K562 (cell line): ENCODE measurements at regions not wholly inside any gene's neighbourhood (a gene's known extent, or its start where the extent isn't known, plus 50 kb on each side); places are given as distances from the start of the nearest gene placed in this dataset.

Source experiments
- BCL6 ChIP-seq: fragments of 250-450 bp; sonication (Bioruptor Pico); IDR thresholded peaks from 2 replicates; pipeline ENCODE4 v1.4.0; 2020
- CC2D1A ChIP-seq: fragments of 450-650 bp; IDR thresholded peaks from 2 replicates; pipeline ENCODE4 v1.6.1; 2017; ENCODE audit warnings: mild to moderate bottlenecking
- DMBX1 ChIP-seq: fragments of 250-450 bp; sonication (Bioruptor Pico); IDR thresholded peaks from 2 replicates; pipeline ENCODE4 v1.8.0; 2022; ENCODE audit warnings: inconsistent platforms, mild to moderate bottlenecking, moderate library complexity, borderline replicate concordance
- EGR1 ChIP-seq: fragments of 450-650 bp; conservative IDR thresholded peaks from 2 replicates; pipeline ENCODE4 v1.6.1; 2017; ENCODE audit warnings: mild to moderate bottlenecking
- ELF1 ChIP-seq: fragments of 200-800 bp; sonication (Bioruptor generic); IDR thresholded peaks from 2 replicates; pipeline ENCODE4 v1.6.1; 2016; ENCODE audit warnings: missing genetic modification characterization, missing compliant biosample characterization
- ETV1 ChIP-seq: fragments of 450-650 bp; conservative IDR thresholded peaks from 2 replicates; pipeline ENCODE4 v1.6.1; 2016; ENCODE audit warnings: missing genetic modification characterization, control low read depth, low read depth, missing compliant biosample characterization
- GTF2F1 ChIP-seq: IDR thresholded peaks from 2 replicates; pipeline ENCODE4 v1.6.1; 2011; ENCODE audit warnings: low read depth, low read length, improper control_type of control experiment
- HDAC3 ChIP-seq: fragments of 450-650 bp; IDR thresholded peaks from 2 replicates; pipeline ENCODE4 v1.6.1; 2018; ENCODE audit warnings: borderline replicate concordance, mild to moderate bottlenecking, moderate library complexity; ENCODE audit not compliant: partially characterized antibody
- HES1 ChIP-seq: fragments of 450-650 bp; IDR thresholded peaks from 2 replicates; pipeline ENCODE4 v1.6.1; 2016; ENCODE audit warnings: low read depth, mild to moderate bottlenecking, moderate library complexity
- JUND ChIP-seq, 2 experiments: IDR thresholded peaks; 2 replicates in 1 of 2; 3 replicates in 1 of 2; pipeline ENCODE4 v1.6.1; 2011; ENCODE audit warnings: borderline replicate concordance in 2 of 2, low read depth in 2 of 2, low read length in 2 of 2, improper control_type of control experiment in 1 of 2, missing biosample characterization in 1 of 2, missing genetic modification characterization in 1 of 2, missing genetic modification reagents in 1 of 2
- LCOR ChIP-seq: sonication (generic); formaldehyde crosslinking; IDR thresholded peaks from 2 replicates; pipeline ENCODE4 v1.8.0; 2022; ENCODE audit warnings: mild to moderate bottlenecking, missing genetic modification reagents
- NCOA1 ChIP-seq: fragments of 450-650 bp; IDR thresholded peaks from 2 replicates; pipeline ENCODE4 v1.6.1; 2016; ENCODE audit warnings: low read depth
- NCOA6 ChIP-seq: fragments of 450-650 bp; IDR thresholded peaks from 2 replicates; pipeline ENCODE4 v1.6.1; 2017; ENCODE audit warnings: mild to moderate bottlenecking
- NONO ChIP-seq, 2 experiments: fragments of 200-400 bp in 1 of 2; fragments of 450-650 bp in 1 of 2; formaldehyde crosslinking in 1 of 2; IDR thresholded peaks; 2 replicates each; pipeline ENCODE4 v1.6.1; 2017; ENCODE audit warnings: low read depth in 2 of 2, mild to moderate bottlenecking in 2 of 2, moderate library complexity in 2 of 2, low read length in 1 of 2
- OTX1 ChIP-seq: fragments of 450-650 bp; formaldehyde crosslinking; IDR thresholded peaks from 2 replicates; pipeline ENCODE4 v1.4.0; 2022; ENCODE audit warnings: mild to moderate bottlenecking
- SP2 ChIP-seq: IDR thresholded peaks from 2 replicates; pipeline ENCODE4 v1.6.1; 2011; ENCODE audit warnings: mild to moderate bottlenecking, low read depth, low read length, moderate library complexity; ENCODE audit not compliant: poor library complexity, severe bottlenecking; ENCODE audit errors: extremely low read depth
- TBP ChIP-seq: optimal IDR thresholded peaks from 2 replicates; pipeline ENCODE3; 2011; ENCODE audit warnings: low read depth, low read length, improper control_type of control experiment
- TOE1 ChIP-seq, 2 experiments: fragments of 450-650 bp in 1 of 2; sonication (generic) in 1 of 2; formaldehyde crosslinking in 1 of 2; IDR thresholded peaks; 2 replicates each; pipeline versions ENCODE4 v1.7.1 to v1.8.0; 2016 to 2022; ENCODE audit warnings: borderline replicate concordance in 2 of 2, mild to moderate bottlenecking in 2 of 2, antibody characterized with exemption in 1 of 2, inconsistent platforms in 1 of 2, low read depth in 1 of 2, missing genetic modification reagents in 1 of 2, moderate library complexity in 1 of 2
- TRIM24 ChIP-seq, 2 experiments: fragments of 450-650 bp; IDR thresholded peaks; 2 replicates each; pipeline ENCODE4 v1.6.1; 2016
- TRIM28 ChIP-seq: fragments of 450-650 bp; IDR thresholded peaks from 2 replicates; pipeline ENCODE4 v1.6.1; 2017
- ZBTB2 ChIP-seq: fragments of 450-650 bp; IDR thresholded peaks from 2 replicates; pipeline ENCODE4 v1.6.1; 2016; ENCODE audit warnings: antibody characterized with exemption
- ZNF644 ChIP-seq: fragments of 200-800 bp; sonication (Bioruptor generic); IDR thresholded peaks from 2 replicates; pipeline ENCODE4 v1.6.1; 2016; ENCODE audit warnings: low read depth, missing genetic modification characterization, missing compliant biosample characterization
- ZNF764 ChIP-seq: fragments of 250-450 bp; sonication (Bioruptor Pico); IDR thresholded peaks from 2 replicates; pipeline ENCODE4 v1.4.0; 2020; ENCODE audit warnings: low read depth, mild to moderate bottlenecking, moderate library complexity
- ZNF79 ChIP-seq: fragments of 250-450 bp; sonication (Bioruptor Pico); IDR thresholded peaks from 2 replicates; pipeline ENCODE4 v1.4.0; 2020; ENCODE audit warnings: low read depth, mild to moderate bottlenecking, moderate library complexity

GRCh38 chr11:91904792-91905785 is 319.5 kb upstream of the FAT3 start (continued):
- TF ChIP-seq ETV1 (peak; percentile 85), EGR1 (0 out of 2 replicates have a peak, but pooled peaks have one; percentile 9), DMBX1 (peak; percentile 71; the same call in 1 of the 2 replicates), TRIM28 (peak; percentile 79; the same call in 1 of the 2 replicates), ZNF644 (tag) (peak; percentile 43; the same call in 1 of the 2 replicates), TOE1 (IDR thresholded peaks at IDR 0.05; ENCODE audit: borderline replicate concordance) (0 out of 2 replicates have a peak, but pooled peaks have one; percentile 34), TOE1 (CRISPR knock-in tag; IDR thresholded peaks at IDR 0.05; ENCODE audit: borderline replicate concordance, low read depth) (no peak), NONO (IDR thresholded peaks at IDR 0.05; ENCODE audit: low read depth in 2 of 2, low read length in 1 of 2) (no peak), TRIM24 (IDR thresholded peaks at IDR 0.05) (peak; percentile 85 to 91), NCOA6 (no peak), JUND (IDR thresholded peaks at IDR 0.05; ENCODE audit: borderline replicate concordance, low read depth, low read length) (peak; percentile 81), JUND (tag; IDR thresholded peaks at IDR 0.05; ENCODE audit: borderline replicate concordance, low read depth, low read length) (peak; percentile 82; the same call in 2 of the 3 replicates), BCL6 (CRISPR knock-in tag) (0 out of 2 replicates have a peak, but pooled peaks have one; percentile 24), TBP (no peak), NCOA1 (peak; percentile 69; the same call in 1 of the 2 replicates), LCOR (CRISPR knock-in tag) (0 out of 2 replicates have a peak, but pooled peaks have one; percentile 18), GTF2F1 (no peak), ZNF764 (CRISPR knock-in tag) (no peak), ZBTB2 (peak; percentile 28; the same call in 1 of the 2 replicates), CC2D1A (0 out of 2 replicates have a peak, but pooled peaks have one; percentile 22), OTX1 (CRISPR knock-in tag) (0 out of 2 replicates have a peak, but pooled peaks have one; percentile 17), ELF1 (tag) (peak; percentile 92), HES1 (0 out of 2 replicates have a peak, but pooled peaks have one; percentile 23), SP2 (no peak), HDAC3 (peak; percentile 72), ZNF79 (0 out of 2 replicates have a peak, but pooled peaks have one; percentile 14)
